HG03457 (cell line): ENCODE measurements at regions not wholly inside any gene's neighbourhood (a gene's known extent, or its start where the extent isn't known, plus 50 kb on each side); places are given as distances from the start of the nearest gene placed in this dataset.

ENCODE experiments used
- ATAC-seq: cut with Tn5 transposase; IDR thresholded peaks from one replicate; pipeline ENCODE4 v1.9.1; 2021; ENCODE audit warnings: moderate number of reproducible peaks; ENCODE audit not compliant: unreplicated experiment

- no peak for ATAC-seq
Measured at GRCh38 chr1:101098327-101098726, 72.7 kb upstream of the DPH5 start.

GRCh38 chr1:101089613-101090338, 64.2 kb upstream of the DPH5 start:
- no peak for ATAC-seq

- ATAC-seq, result no peak
Measured at GRCh38 chr1:101088431-101088830, 62.8 kb upstream of the DPH5 start.

- no peak for ATAC-seq
Measured at GRCh38 chr1:101086783-101087182, 61.2 kb upstream of the DPH5 start.

- ATAC-seq, result peak; percentile 79
Measured at GRCh38 chr1:101081496-101082488, 56.2 kb upstream of the DPH5 start.

- no peak for ATAC-seq
Measured at GRCh38 chr1:101080859-101081258, 55.3 kb upstream of the DPH5 start.

GRCh38 chr1:101079341-101079740, 53.8 kb upstream of the DPH5 start:
- no peak for ATAC-seq

GRCh38 chr1:101077849-101078248, 52.3 kb upstream of the DPH5 start:
- ATAC-seq, result no peak

- no peak for ATAC-seq
Measured at GRCh38 chr1:101075926-101076325, 50.3 kb upstream of the DPH5 start.
